ENCODE measurements at regions not wholly inside any gene's neighbourhood (a gene's known extent, or its start where the extent isn't known, plus 50 kb on each side); places are given as distances from the start of the nearest gene placed in this dataset.

DNA sequence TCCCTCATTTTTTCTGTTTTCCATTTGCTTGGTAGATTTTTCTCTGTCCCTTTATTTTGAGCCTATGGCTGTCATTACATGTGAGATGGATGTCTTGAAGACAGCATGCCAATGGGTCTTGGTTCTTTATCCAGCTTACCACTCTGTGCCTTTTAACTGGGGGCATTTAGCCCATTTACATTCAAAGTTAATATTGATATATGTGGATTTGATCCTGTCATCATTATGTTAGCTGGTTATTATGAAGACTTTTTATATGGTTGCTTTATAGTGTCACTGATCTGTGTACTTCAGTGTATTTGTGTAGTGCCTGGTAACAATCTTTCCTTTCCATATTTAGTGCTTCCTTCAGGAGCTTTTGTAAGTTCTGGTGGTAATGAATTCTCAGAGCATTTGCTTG lies 89.3 kb upstream of the UNC5B start:
- TF ChIP-seq MXI1 (IDR thresholded peaks at IDR 0.05; ENCODE audit: borderline replicate concordance, low read depth, low read length) (no peak), POLR2A (IDR thresholded peaks at IDR 0.05; ENCODE audit: low read depth, low read length) (no peak), CTCF (conservative IDR thresholded peaks at IDR 0.05; ENCODE audit: low read depth, low read length) (no peak), MAZ (IDR thresholded peaks at IDR 0.05; ENCODE audit: borderline replicate concordance, low read depth, low read length) (no peak)

Measured in IMR-90 (cell line).